Activated naive CD4-positive, alpha-beta T cell treated with anti-CD3 and anti-CD28 coated beads for 36 hours (primary cell): ENCODE measurements at regions not wholly inside any gene's neighbourhood (a gene's known extent, or its start where the extent isn't known, plus 50 kb on each side); places are given as distances from the start of the nearest gene placed in this dataset.

Experiments
- CTCF ChIA-PET: fragments of 350-600 bp; sonication (Branson Sonifier 250); formaldehyde crosslinking; loops from one replicate; lab custom pipeline; 2021; ENCODE audit warnings: antibody characterized with exemption; lab: Charles Lee
- DNase-seq: peaks from one replicate; pipeline ENCODE4 v3.0.0-alpha.2; 2020
- H3K27ac Mint-ChIP-seq: one replicate; pipeline ENCODE4 v1.8.0; 2021; ENCODE audit warnings: mild to moderate bottlenecking, mixed read lengths
- H3K27me3 Mint-ChIP-seq: one replicate; pipeline ENCODE4 v1.8.0; 2021; ENCODE audit warnings: low read depth, mixed read lengths
- H3K36me3 Mint-ChIP-seq: one replicate; pipeline ENCODE4 v1.8.0; 2021; ENCODE audit warnings: low read depth, mixed read lengths
- H3K4me1 Mint-ChIP-seq: one replicate; pipeline ENCODE4 v1.8.0; 2021; ENCODE audit warnings: low read depth, mixed read lengths
- H3K4me3 Mint-ChIP-seq: one replicate; pipeline ENCODE4 v1.8.0; 2021; ENCODE audit warnings: mild to moderate bottlenecking, moderate library complexity, mixed read lengths
- H3K9me3 Mint-ChIP-seq: one replicate; pipeline ENCODE4 v1.8.0; 2021; ENCODE audit warnings: mixed read lengths
- intact Hi-C: fragments of 100-400 bp; cut with micrococcal nuclease; formaldehyde crosslinking; loops from one replicate; pipeline ENCODE4 v1.15.1; 2023

GRCh38 chr5:110112348-110112747, 422.6 kb downstream of the MAN2A1 start:
- peaks cover 3% of the 10 kb centered on the region for H3K9me3 Mint-ChIP-seq
- DNase-seq = no peak
- CTCF ChIA-PET = no interaction called here
- intact Hi-C loops = no loop called here
- H3K27ac Mint-ChIP-seq = no peak overlapping the region
- no peak overlapping the region for H3K4me3 Mint-ChIP-seq
- H3K27me3 Mint-ChIP-seq = no peaks in the 10 kb centered on the region
- H3K4me1 Mint-ChIP-seq = peaks cover 6% of the 10 kb centered on the region
- no peaks in the 10 kb centered on the region for H3K36me3 Mint-ChIP-seq

DNA sequence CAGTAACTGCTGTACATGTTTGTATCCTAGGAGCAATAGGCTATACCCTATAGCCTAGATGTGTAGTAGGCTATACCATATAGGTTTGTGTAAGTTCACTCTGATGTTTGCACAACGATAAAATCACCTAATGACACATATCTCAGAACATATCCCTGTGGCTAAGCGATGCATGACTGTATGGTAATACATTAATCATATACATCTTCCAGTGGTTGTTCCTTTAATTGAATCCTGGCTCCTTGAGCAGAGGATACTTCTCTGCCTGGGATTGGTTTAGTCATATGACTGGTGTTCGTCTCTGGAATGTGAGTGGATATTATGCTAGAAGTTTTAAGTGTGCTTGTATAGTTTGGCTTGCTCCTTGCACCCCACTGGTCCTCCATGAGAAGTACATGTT, 425.8 kb downstream of the MAN2A1 start:
- Mint-ChIP-seq H3K36me3 (peaks cover 6% of the 10 kb centered on the region), H3K27me3 (no peaks in the 10 kb centered on the region), H3K4me3 (no peak overlapping the region), H3K27ac (no peak overlapping the region), H3K9me3 (peaks cover 16% of the 10 kb centered on the region), H3K4me1 (no peaks in the 10 kb centered on the region)
- CTCF ChIA-PET = no interaction called here
- no peak for DNase-seq
- intact Hi-C loops = no loop called here

GRCh38 chr5:110116539-110116938, 426.8 kb downstream of the MAN2A1 start:
- Mint-ChIP-seq H3K9me3 (peaks cover 16% of the 10 kb centered on the region), H3K27ac (no peak overlapping the region), H3K4me1 (no peaks in the 10 kb centered on the region), H3K36me3 (peaks cover 6% of the 10 kb centered on the region), H3K4me3 (no peak overlapping the region), H3K27me3 (no peaks in the 10 kb centered on the region)
- intact Hi-C loops = no loop called here
- no peak for DNase-seq
- CTCF ChIA-PET = no interaction called here

DNA sequence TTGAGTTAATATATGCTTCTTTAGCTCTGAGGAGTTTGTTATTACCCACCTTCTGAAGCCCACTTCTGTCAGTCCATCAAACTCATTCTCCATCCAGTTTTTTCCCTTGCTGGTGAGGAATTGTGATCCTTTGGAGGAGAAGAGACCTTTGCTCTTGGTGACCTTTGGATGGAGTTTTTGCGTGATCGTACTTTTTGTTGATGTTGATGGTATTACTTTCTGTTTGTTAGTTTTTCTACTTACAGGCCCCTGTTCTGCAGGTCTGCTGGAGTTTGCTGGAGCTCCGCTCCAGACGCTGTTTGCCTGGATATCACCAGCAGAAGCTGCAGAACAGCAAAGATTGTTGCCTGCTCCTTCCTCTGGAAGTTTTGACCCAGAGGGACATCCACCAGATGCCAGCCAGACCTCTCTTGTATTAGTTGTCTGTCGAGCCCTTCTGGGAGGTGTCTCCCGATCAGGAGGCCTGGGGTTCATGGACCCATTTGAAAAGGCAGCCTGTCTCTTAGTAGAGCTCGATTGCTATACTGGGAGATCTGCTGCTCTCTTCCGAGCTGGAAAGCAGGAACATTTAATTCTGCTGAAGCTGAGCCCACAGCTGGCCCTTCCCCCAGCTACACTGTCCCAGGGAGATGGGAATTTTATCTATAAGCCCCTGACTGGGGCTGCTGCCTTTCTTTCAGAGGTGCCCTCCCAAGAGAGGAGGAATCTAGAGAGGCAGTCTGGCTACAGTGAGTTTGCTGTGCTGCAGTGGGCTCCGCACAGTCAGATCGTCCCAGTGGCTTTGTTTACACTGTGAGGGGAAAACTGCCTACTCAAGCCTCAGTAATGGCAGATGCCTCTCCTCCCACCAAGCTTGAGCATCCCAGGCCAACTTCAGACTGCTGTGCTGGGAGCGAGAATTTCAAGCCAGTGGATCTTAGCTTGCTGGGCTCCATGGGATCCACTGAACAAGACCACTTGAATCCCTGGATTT, 445.5 kb downstream of the MAN2A1 start:
- CTCF ChIA-PET = interaction anchor here (1.0 kb wide), 1 partner anchor 431 kb away, joined by 3 read pairs; no protein-coding TSS in a partner anchor
- Mint-ChIP-seq H3K4me3 (no peak overlapping the region), H3K27me3 (peaks cover 2% of the 10 kb centered on the region), H3K4me1 (no peaks in the 10 kb centered on the region), H3K36me3 (peaks cover 13% of the 10 kb centered on the region), H3K9me3 (peaks cover 34% of the 10 kb centered on the region), H3K27ac (no peak overlapping the region)
- DNase-seq = no peak
- intact Hi-C loops = no loop called here

GRCh38 chr5:110150199-110150598, 460.5 kb downstream of the MAN2A1 start:
- no peaks in the 10 kb centered on the region for H3K27me3 Mint-ChIP-seq
- CTCF ChIA-PET = no interaction called here
- peaks cover 4% of the 10 kb centered on the region for H3K4me1 Mint-ChIP-seq
- no peak for DNase-seq
- H3K4me3 Mint-ChIP-seq = no peak overlapping the region
- no peaks in the 10 kb centered on the region for H3K9me3 Mint-ChIP-seq
- no peak overlapping the region for H3K27ac Mint-ChIP-seq
- no peaks in the 10 kb centered on the region for H3K36me3 Mint-ChIP-seq
- intact Hi-C loops = no loop called here

GRCh38 chr5:110159202-110159601, 469.5 kb downstream of the MAN2A1 start:
- intact Hi-C loops = no loop called here
- no peaks in the 10 kb centered on the region for H3K27me3 Mint-ChIP-seq
- H3K4me1 Mint-ChIP-seq = no peaks in the 10 kb centered on the region
- no peak for DNase-seq
- CTCF ChIA-PET = no interaction called here
- no peaks in the 10 kb centered on the region for H3K36me3 Mint-ChIP-seq
- H3K4me3 Mint-ChIP-seq = no peak overlapping the region
- H3K27ac Mint-ChIP-seq = no peak overlapping the region
- no peaks in the 10 kb centered on the region for H3K9me3 Mint-ChIP-seq

GRCh38 chr5:110161162-110161561, 471.4 kb downstream of the MAN2A1 start:
- H3K36me3 Mint-ChIP-seq = no peaks in the 10 kb centered on the region
- CTCF ChIA-PET = interaction anchor here (0.6 kb wide), 1 partner anchor 37 kb away, joined by 3 read pairs; no protein-coding TSS in a partner anchor
- no peaks in the 10 kb centered on the region for H3K27me3 Mint-ChIP-seq
- H3K4me1 Mint-ChIP-seq = no peaks in the 10 kb centered on the region
- no peak overlapping the region for H3K4me3 Mint-ChIP-seq
- intact Hi-C loops = no loop called here
- no peak for DNase-seq
- H3K9me3 Mint-ChIP-seq = no peaks in the 10 kb centered on the region
- H3K27ac Mint-ChIP-seq = no peak overlapping the region

- CTCF ChIA-PET = no interaction called here
- Mint-ChIP-seq H3K27me3 (no peaks in the 10 kb centered on the region), H3K4me3 (no peak overlapping the region), H3K4me1 (no peaks in the 10 kb centered on the region), H3K27ac (no peak overlapping the region), H3K9me3 (peaks cover under 1% of the 10 kb centered on the region), H3K36me3 (no peaks in the 10 kb centered on the region)
- DNase-seq = no peak
- intact Hi-C loops = no loop called here
These were observed 475.6 kb downstream of the MAN2A1 start for GRCh38 chr5:110165366-110165765.

- Mint-ChIP-seq H3K9me3 (peaks cover 10% of the 10 kb centered on the region), H3K4me3 (no peak overlapping the region), H3K27ac (no peak overlapping the region), H3K27me3 (no peaks in the 10 kb centered on the region), H3K4me1 (no peaks in the 10 kb centered on the region), H3K36me3 (peaks cover 3% of the 10 kb centered on the region)
- CTCF ChIA-PET = no interaction called here
- intact Hi-C loops = no loop called here
- no peak for DNase-seq
These were observed 477.7 kb downstream of the MAN2A1 start for GRCh38 chr5:110167384-110167783.

- intact Hi-C loops = no loop called here
- Mint-ChIP-seq H3K4me1 (no peaks in the 10 kb centered on the region), H3K4me3 (no peak overlapping the region), H3K27me3 (no peaks in the 10 kb centered on the region), H3K27ac (no peak overlapping the region), H3K36me3 (peaks cover 3% of the 10 kb centered on the region), H3K9me3 (peaks cover 10% of the 10 kb centered on the region)
- DNase-seq = no peak
- CTCF ChIA-PET = interaction anchor here (0.7 kb wide), 1 partner anchor 207 kb away, joined by 4 read pairs; no protein-coding TSS in a partner anchor
These were observed 479.7 kb downstream of the MAN2A1 start for GRCh38 chr5:110169461-110169860.

DNA sequence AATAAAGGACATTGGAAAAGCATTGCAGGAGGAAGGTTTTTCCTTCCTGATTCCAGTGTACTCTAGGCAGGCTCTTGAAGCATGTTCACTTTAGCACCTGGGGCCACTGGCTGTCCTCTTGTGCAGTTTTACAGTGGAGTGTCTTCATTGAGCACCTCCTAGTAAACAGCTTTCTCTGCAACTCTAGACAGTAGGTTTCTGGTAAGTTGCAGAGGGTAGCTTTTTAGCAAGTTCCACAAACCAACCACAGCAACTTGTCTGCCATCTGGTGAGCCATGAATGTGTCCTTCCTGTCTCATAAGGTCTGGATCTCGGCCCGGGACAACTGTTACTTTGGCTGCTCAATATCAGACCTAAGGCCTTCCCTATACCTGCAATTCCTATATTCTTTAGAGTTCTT, 488.0 kb downstream of the MAN2A1 start:
- intact Hi-C loops = no loop called here
- DNase-seq = no peak
- Mint-ChIP-seq H3K4me3 (no peak overlapping the region), H3K27ac (no peak overlapping the region), H3K4me1 (peaks cover 8% of the 10 kb centered on the region), H3K36me3 (no peaks in the 10 kb centered on the region), H3K9me3 (peaks cover 2% of the 10 kb centered on the region), H3K27me3 (no peaks in the 10 kb centered on the region)
- CTCF ChIA-PET = no interaction called here

GRCh38 chr5:110179321-110179720, 489.6 kb downstream of the MAN2A1 start:
- DNase-seq = no peak
- Mint-ChIP-seq H3K4me3 (no peak overlapping the region), H3K27ac (no peak overlapping the region), H3K9me3 (peaks cover 8% of the 10 kb centered on the region), H3K4me1 (peaks cover 8% of the 10 kb centered on the region), H3K36me3 (no peaks in the 10 kb centered on the region), H3K27me3 (no peaks in the 10 kb centered on the region)
- intact Hi-C loops = no loop called here
- CTCF ChIA-PET = no interaction called here

GRCh38 chr5:110194191-110194590, 504.5 kb downstream of the MAN2A1 start:
- intact Hi-C loops = no loop called here
- Mint-ChIP-seq H3K4me3 (no peak overlapping the region), H3K27ac (no peak overlapping the region), H3K36me3 (no peaks in the 10 kb centered on the region), H3K9me3 (no peaks in the 10 kb centered on the region), H3K4me1 (no peaks in the 10 kb centered on the region), H3K27me3 (no peaks in the 10 kb centered on the region)
- CTCF ChIA-PET = no interaction called here
- DNase-seq = no peak
